IMR-90 (cell line): ENCODE measurements at regions not wholly inside any gene's neighbourhood (a gene's known extent, or its start where the extent isn't known, plus 50 kb on each side); places are given as distances from the start of the nearest gene placed in this dataset.

ENCODE experiments used
- ATAC-seq: fragments of 200-7000 bp; cut with Tn5 transposase; 2 replicates; pipeline ENCODE4 v1.9.1; 2020; ENCODE audit warnings: low read depth, mild to moderate bottlenecking, moderate library complexity
- BruUV-seq: library from RNA; stranded (reverse); fragments of 400-500 nt; replicated peaks from 2 replicates; lab custom pipeline; 2021; lab: Mats Ljungman, UMichigan
- CTCF ChIA-PET: fragments of 300-600 bp; formaldehyde crosslinking; extraction: SDS; loops from one replicate; lab custom pipeline; 2021; ENCODE audit warnings: antibody characterized with exemption; lab: Yijun Ruan, JAX
- POLR2A ChIA-PET: fragments of 300-600 bp; sonication (Branson Sonifier 250); formaldehyde crosslinking; loops from one replicate; lab custom pipeline; 2022; ENCODE audit warnings: antibody characterized with exemption; ENCODE audit not compliant: unreplicated experiment; lab: Charles Lee
- DNase-seq: peaks from one replicate; pipeline ENCODE4 v3.0.0; 2013
- H2AFZ ChIP-seq: replicated peaks from 2 replicates; pipeline ENCODE3; 2013; ENCODE audit warnings: low read length, mild to moderate bottlenecking; ENCODE audit not compliant: poor library complexity
- H2AK5ac ChIP-seq: 2 replicates; pipeline ENCODE4 v1.6.1; 2013; ENCODE audit warnings: low read depth, low read length, inconsistent platforms
- H2AK9ac ChIP-seq: replicated peaks from 2 replicates; pipeline ENCODE3; 2013; ENCODE audit warnings: mild to moderate bottlenecking, low read depth, low read length, moderate library complexity; ENCODE audit not compliant: poor library complexity
- H2BK120ac ChIP-seq: 2 replicates; pipeline ENCODE4 v1.6.1; 2013; ENCODE audit warnings: low read depth, low read length, inconsistent platforms
- H2BK15ac ChIP-seq: 3 replicates; pipeline ENCODE4 v1.6.1; 2013; ENCODE audit warnings: low read depth, low read length, inconsistent platforms
- H2BK20ac ChIP-seq: 2 replicates; pipeline ENCODE4 v1.6.1; 2013; ENCODE audit warnings: low read depth, mild to moderate bottlenecking, inconsistent platforms, low read length, moderate library complexity
- H2BK5ac ChIP-seq: 2 replicates; pipeline ENCODE4 v1.6.1; 2013; ENCODE audit warnings: mild to moderate bottlenecking, low read depth, low read length, inconsistent platforms; ENCODE audit not compliant: poor library complexity, severe bottlenecking
- H3K14ac ChIP-seq: replicated peaks from 2 replicates; pipeline ENCODE4 v1.6.1; 2013; ENCODE audit warnings: low read depth, low read length, inconsistent platforms
- H3K18ac ChIP-seq: 2 replicates; pipeline ENCODE4 v1.6.1; 2013; ENCODE audit warnings: low read depth, low read length, control low read depth
- H3K23ac ChIP-seq: 2 replicates; pipeline ENCODE4 v1.6.1; 2013; ENCODE audit warnings: low read depth, low read length, inconsistent platforms
- H3K27ac ChIP-seq: 2 replicates; pipeline ENCODE4 v1.5.1; 2013; ENCODE audit warnings: mild to moderate bottlenecking, control low read depth, low read length; ENCODE audit not compliant: insufficient read depth
- H3K27me3 ChIP-seq: 2 replicates; pipeline ENCODE4 v1.6.1; 2013; ENCODE audit warnings: low read length; ENCODE audit not compliant: control insufficient read depth, insufficient read depth
- H3K36me3 ChIP-seq: 2 replicates; pipeline ENCODE4 v1.6.1; 2013; ENCODE audit warnings: low read length, mixed read lengths; ENCODE audit not compliant: control insufficient read depth, insufficient read depth
- H3K4ac ChIP-seq: 2 replicates; pipeline ENCODE4 v1.6.1; 2013; ENCODE audit warnings: low read depth, low read length, inconsistent platforms
- H3K4me1 ChIP-seq: 2 replicates; pipeline ENCODE4 v1.6.1; 2013; ENCODE audit warnings: low read length, mixed read lengths; ENCODE audit not compliant: control insufficient read depth, insufficient read depth
- H3K4me2 ChIP-seq: 2 replicates; pipeline ENCODE4 v1.6.1; 2013; ENCODE audit warnings: low read depth, mild to moderate bottlenecking, control low read depth, low read length, moderate library complexity
- H3K4me3 ChIP-seq: 2 replicates; pipeline ENCODE4 v1.5.1; 2013; ENCODE audit warnings: low read depth, mild to moderate bottlenecking, control low read depth, low read length, moderate library complexity; ENCODE audit not compliant: insufficient read depth
- H3K56ac ChIP-seq: 2 replicates; pipeline ENCODE4 v1.6.1; 2013; ENCODE audit warnings: low read length, inconsistent platforms; ENCODE audit not compliant: insufficient read depth; ENCODE audit errors: extremely low read depth
- H3K79me1 ChIP-seq, 2 experiments: 2 replicates each; pipeline ENCODE4 v1.6.1; 2013; ENCODE audit warnings: low read length in 2 of 2, inconsistent platforms in 1 of 2, low read depth in 1 of 2
- H3K9ac ChIP-seq: 2 replicates; pipeline ENCODE4 v1.6.1; 2013; ENCODE audit warnings: low read depth, low read length, control low read depth
- H3K9me1 ChIP-seq: 2 replicates; pipeline ENCODE4 v1.6.1; 2013; ENCODE audit warnings: low read length, inconsistent platforms; ENCODE audit not compliant: insufficient read depth
- H3K9me3 ChIP-seq: 2 replicates; pipeline ENCODE4 v1.6.1; 2013; ENCODE audit warnings: low read length; ENCODE audit not compliant: control insufficient read depth, insufficient read depth
- H4K20me1 ChIP-seq: 2 replicates; pipeline ENCODE4 v1.6.1; 2013; ENCODE audit warnings: low read length, inconsistent platforms; ENCODE audit not compliant: insufficient read depth
- H4K5ac ChIP-seq: 2 replicates; pipeline ENCODE4 v1.6.1; 2013; ENCODE audit warnings: mild to moderate bottlenecking, low read depth, low read length, control low read depth
- H4K8ac ChIP-seq, 2 experiments: 2 replicates each; pipeline ENCODE4 v1.6.1; 2013; ENCODE audit warnings: low read depth in 2 of 2, low read length in 2 of 2, control low read depth in 1 of 2, inconsistent platforms in 1 of 2
- H4K91ac ChIP-seq: 2 replicates; pipeline ENCODE4 v1.6.1; 2013; ENCODE audit warnings: low read depth, low read length, inconsistent platforms; ENCODE audit not compliant: insufficient read depth
- BHLHE40 ChIP-seq: fragments of 150-350 bp; IDR thresholded peaks from 2 replicates; pipeline ENCODE4 v1.6.1; 2016; ENCODE audit warnings: mild to moderate bottlenecking, low read depth, low read length
- CEBPB ChIP-seq: IDR thresholded peaks from 2 replicates; pipeline ENCODE4 v1.6.1; 2012; ENCODE audit warnings: low read depth, low read length, improper control_type of control experiment
- CHD1 ChIP-seq: IDR thresholded peaks from 2 replicates; pipeline ENCODE4 v1.6.1; 2012; ENCODE audit warnings: low read depth, low read length, improper control_type of control experiment
- FOS ChIP-seq: fragments of 150-350 bp; IDR thresholded peaks from 2 replicates; pipeline ENCODE4 v1.6.1; 2016; ENCODE audit warnings: low read depth, low read length
- MAFK ChIP-seq: IDR thresholded peaks from 2 replicates; pipeline ENCODE4 v1.6.1; 2012; ENCODE audit warnings: low read depth, low read length, improper control_type of control experiment
- MAZ ChIP-seq: IDR thresholded peaks from 2 replicates; pipeline ENCODE4 v1.6.1; 2012; ENCODE audit warnings: low read depth, mild to moderate bottlenecking, low read length, improper control_type of control experiment, moderate library complexity, borderline replicate concordance
- MXI1 ChIP-seq: IDR thresholded peaks from 2 replicates; pipeline ENCODE4 v1.6.1; 2012; ENCODE audit warnings: low read depth, mild to moderate bottlenecking, low read length, moderate library complexity, borderline replicate concordance
- NFE2L2 ChIP-seq: fragments of 150-350 bp; IDR thresholded peaks from 2 replicates; pipeline ENCODE4 v1.6.1; 2016; ENCODE audit warnings: low read depth, mild to moderate bottlenecking, low read length
- POLR2A ChIP-seq: IDR thresholded peaks from 2 replicates; pipeline ENCODE4 v1.6.1; 2012; ENCODE audit warnings: mild to moderate bottlenecking, low read depth, low read length
- RAD21 ChIP-seq: IDR thresholded peaks from 2 replicates; pipeline ENCODE4 v1.6.1; 2012; ENCODE audit warnings: low read length, improper control_type of control experiment
- RCOR1 ChIP-seq: IDR thresholded peaks from 2 replicates; pipeline ENCODE4 v1.6.1; 2012; ENCODE audit warnings: mild to moderate bottlenecking, low read length, improper control_type of control experiment; ENCODE audit not compliant: insufficient replicate concordance
- RFX5 ChIP-seq: IDR thresholded peaks from 2 replicates; pipeline ENCODE4 v1.8.0; 2012; ENCODE audit warnings: low read depth, mild to moderate bottlenecking, low read length, moderate library complexity
- WGBS, 2 experiments: methylation state at CpG; one replicate each; pipeline versions ENCODE4 v1.1.5 to v1.1.7; 2013; ENCODE audit warnings: missing lambda C conversion rate in 2 of 2; ENCODE audit not compliant: insufficient read length in 1 of 2; ENCODE audit errors: extremely low coverage in 2 of 2; 5-methylcytosine and 5-hydroxymethylcytosine counted together
- dilution Hi-C: fragments of 300-500 bp; cut with HindIII; formaldehyde crosslinking; loops from one replicate; pipeline ENCODE4 v1.14.3; 2018; ENCODE audit warnings: low sequenced_read_pairs; ENCODE audit not compliant: unreplicated experiment
- in situ Hi-C: fragments of 300-500 bp; cut with MboI; formaldehyde crosslinking; loops from 3 replicates; pipeline ENCODE4 v1.14.3; 2019; ENCODE audit warnings: low sequenced_read_pairs, inconsistent platforms, mixed read lengths
- intact Hi-C: fragments of 100-400 bp; cut with micrococcal nuclease; formaldehyde crosslinking; loops from 2 replicates; pipeline ENCODE4 v1.10.0; 2022
- TF ChIP-seq, protein P1 (sequence below): conservative IDR thresholded peaks from 2 replicates; pipeline ENCODE4 v1.5.1; 2012; ENCODE audit warnings: mild to moderate bottlenecking, low read depth, low read length, improper control_type of control experiment
- TF ChIP-seq, protein P2 (sequence below): fragments of 150-350 bp; IDR thresholded peaks from 2 replicates; pipeline ENCODE4 v1.6.1; 2017; ENCODE audit warnings: mild to moderate bottlenecking, antibody characterized with exemption, low read length, low read depth
- TF ChIP-seq, protein P3 (sequence below): fragments of 150-350 bp; IDR thresholded peaks from 2 replicates; pipeline ENCODE4 v1.6.1; 2016; ENCODE audit warnings: low read depth, mild to moderate bottlenecking, low read length, moderate library complexity, borderline replicate concordance

DNA sequence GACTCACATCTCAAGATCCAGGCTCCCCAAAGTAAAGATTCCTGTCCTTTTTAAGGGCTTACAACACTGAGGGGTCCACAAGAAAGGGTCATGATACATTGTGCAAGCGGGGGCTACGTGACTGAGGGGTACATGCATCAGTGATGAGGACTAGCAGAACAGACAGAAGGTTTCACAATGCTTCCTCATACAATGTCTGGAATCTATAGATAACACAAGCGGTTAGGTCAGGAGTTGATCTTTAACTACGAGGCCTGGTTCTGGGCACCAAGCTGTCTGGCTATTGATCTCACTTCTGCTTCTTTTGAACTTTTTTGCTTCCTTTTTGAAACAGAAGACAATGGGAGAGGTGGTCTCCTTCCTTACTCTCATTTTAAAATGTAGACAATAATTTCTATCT, 718.6 kb downstream of the AMY1C start:
- Histone ChIP-seq H2BK15ac (no peak overlapping the region), H3K4me3 (no peak overlapping the region), H3K4me1 (no peaks in the 10 kb centered on the region), H3K27ac (no peak overlapping the region), H3K9ac (no peak overlapping the region), H3K4me2 (no peak overlapping the region), H4K8ac (no peak overlapping the region), H3K9me1 (no peaks in the 10 kb centered on the region), H2BK120ac (no peak overlapping the region), H3K36me3 (no peaks in the 10 kb centered on the region), H2AK5ac (no peak overlapping the region), H4K20me1 (no peaks in the 10 kb centered on the region), H3K23ac (no peak overlapping the region), H4K91ac (no peak overlapping the region), H3K9me3 (peaks cover 30% of the 10 kb centered on the region), H3K4ac (no peak overlapping the region), H2BK5ac (no peak overlapping the region), H2AFZ (no peak overlapping the region), H3K14ac (no peak overlapping the region), H2AK9ac (no peak overlapping the region), H3K27me3 (no peaks in the 10 kb centered on the region), H4K5ac (no peak overlapping the region), H3K18ac (no peak overlapping the region), H3K56ac (no peak overlapping the region), H3K79me1 (no peaks in the 10 kb centered on the region), H2BK20ac (no peak overlapping the region)
- in situ Hi-C loops = no loop called here
- ChIA-PET POLR2A (no interaction called here), CTCF (no interaction called here)
- intact Hi-C loops = no loop called here
- no peak for TF ChIP-seq RCOR1
- TF ChIP-seq, protein P1, sequence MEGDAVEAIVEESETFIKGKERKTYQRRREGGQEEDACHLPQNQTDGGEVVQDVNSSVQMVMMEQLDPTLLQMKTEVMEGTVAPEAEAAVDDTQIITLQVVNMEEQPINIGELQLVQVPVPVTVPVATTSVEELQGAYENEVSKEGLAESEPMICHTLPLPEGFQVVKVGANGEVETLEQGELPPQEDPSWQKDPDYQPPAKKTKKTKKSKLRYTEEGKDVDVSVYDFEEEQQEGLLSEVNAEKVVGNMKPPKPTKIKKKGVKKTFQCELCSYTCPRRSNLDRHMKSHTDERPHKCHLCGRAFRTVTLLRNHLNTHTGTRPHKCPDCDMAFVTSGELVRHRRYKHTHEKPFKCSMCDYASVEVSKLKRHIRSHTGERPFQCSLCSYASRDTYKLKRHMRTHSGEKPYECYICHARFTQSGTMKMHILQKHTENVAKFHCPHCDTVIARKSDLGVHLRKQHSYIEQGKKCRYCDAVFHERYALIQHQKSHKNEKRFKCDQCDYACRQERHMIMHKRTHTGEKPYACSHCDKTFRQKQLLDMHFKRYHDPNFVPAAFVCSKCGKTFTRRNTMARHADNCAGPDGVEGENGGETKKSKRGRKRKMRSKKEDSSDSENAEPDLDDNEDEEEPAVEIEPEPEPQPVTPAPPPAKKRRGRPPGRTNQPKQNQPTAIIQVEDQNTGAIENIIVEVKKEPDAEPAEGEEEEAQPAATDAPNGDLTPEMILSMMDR = no peak
- TF ChIP-seq CEBPB = no peak
- no peak for TF ChIP-seq MAFK
- TF ChIP-seq FOS = no peak
- TF ChIP-seq CHD1 = no peak
- TF ChIP-seq MAZ = no peak
- TF ChIP-seq BHLHE40 = no peak
- no peak for TF ChIP-seq MXI1
- TF ChIP-seq POLR2A = no peak
- no peak for TF ChIP-seq RAD21
- TF ChIP-seq, protein P2, sequence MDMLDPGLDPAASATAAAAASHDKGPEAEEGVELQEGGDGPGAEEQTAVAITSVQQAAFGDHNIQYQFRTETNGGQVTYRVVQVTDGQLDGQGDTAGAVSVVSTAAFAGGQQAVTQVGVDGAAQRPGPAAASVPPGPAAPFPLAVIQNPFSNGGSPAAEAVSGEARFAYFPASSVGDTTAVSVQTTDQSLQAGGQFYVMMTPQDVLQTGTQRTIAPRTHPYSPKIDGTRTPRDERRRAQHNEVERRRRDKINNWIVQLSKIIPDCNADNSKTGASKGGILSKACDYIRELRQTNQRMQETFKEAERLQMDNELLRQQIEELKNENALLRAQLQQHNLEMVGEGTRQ = no peak
- TF ChIP-seq NFE2L2 = no peak
- no peak for TF ChIP-seq RFX5
- TF ChIP-seq, protein P3, sequence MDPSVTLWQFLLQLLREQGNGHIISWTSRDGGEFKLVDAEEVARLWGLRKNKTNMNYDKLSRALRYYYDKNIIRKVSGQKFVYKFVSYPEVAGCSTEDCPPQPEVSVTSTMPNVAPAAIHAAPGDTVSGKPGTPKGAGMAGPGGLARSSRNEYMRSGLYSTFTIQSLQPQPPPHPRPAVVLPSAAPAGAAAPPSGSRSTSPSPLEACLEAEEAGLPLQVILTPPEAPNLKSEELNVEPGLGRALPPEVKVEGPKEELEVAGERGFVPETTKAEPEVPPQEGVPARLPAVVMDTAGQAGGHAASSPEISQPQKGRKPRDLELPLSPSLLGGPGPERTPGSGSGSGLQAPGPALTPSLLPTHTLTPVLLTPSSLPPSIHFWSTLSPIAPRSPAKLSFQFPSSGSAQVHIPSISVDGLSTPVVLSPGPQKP = no peak
- dilution Hi-C loops = no loop called here
- WGBS, 2 experiments = no CpG with 5 or more reads among the region's 4 CpGs
- ATAC-seq (no peak), DNase-seq (no peak)
- BruUV-seq = no TSS peak
